DND-41 (cell line): ENCODE measurements at regions not wholly inside any gene's neighbourhood (a gene's known extent, or its start where the extent isn't known, plus 50 kb on each side); places are given as distances from the start of the nearest gene placed in this dataset.

Source experiments
- CTCF ChIP-seq: IDR thresholded peaks from 2 replicates; pipeline ENCODE4 v1.5.1; 2012; ENCODE audit warnings: borderline replicate concordance, low read length, moderate library complexity, mild to moderate bottlenecking; ENCODE audit not compliant: poor library complexity, severe bottlenecking; ENCODE audit errors: extremely low read depth
- EZH2 ChIP-seq: IDR thresholded peaks from 3 replicates; pipeline ENCODE4 v1.6.1; 2012; ENCODE audit warnings: borderline replicate concordance, low read depth, mild to moderate bottlenecking, moderate library complexity, low read length, inconsistent platforms; ENCODE audit not compliant: severe bottlenecking

GRCh38 chr17:31794111-31794510, 64.9 kb downstream of the COPRS start:
- TF ChIP-seq CTCF (no peak), EZH2 (no peak)
